ENCODE measurements at regions not wholly inside any gene's neighbourhood (a gene's known extent, or its start where the extent isn't known, plus 50 kb on each side); places are given as distances from the start of the nearest gene placed in this dataset.

- no peaks in the 10 kb centered on the region; the same call in 1 of the 2 replicates for H3K4me1 ChIP-seq (ENCODE audit: insufficient read depth, low read length)
These were observed 233.5 kb upstream of the GAS1 start for GRCh38 chr9:87180841-87181240.

More at GRCh38 chr9:87180841-87181240, 233.5 kb upstream of the GAS1 start:
- no peak overlapping the region for H2BK120ac ChIP-seq (ENCODE audit: low read depth, low read length, poor library complexity, severe bottlenecking)
- H2BK20ac ChIP-seq (ENCODE audit: low read depth, low read length, poor library complexity, severe bottlenecking), result no peak overlapping the region
- H3K23me2 ChIP-seq (ENCODE audit: insufficient read length, low read depth, low read length, poor library complexity, severe bottlenecking), result no peaks in the 10 kb centered on the region
- H4K8ac ChIP-seq (replicated peaks; ENCODE audit: insufficient read length, low read depth, low read length), result no peak overlapping the region
- no peaks in the 10 kb centered on the region for H3K79me2 ChIP-seq (ENCODE audit: insufficient read depth, low read length)
- peaks cover 2% of the 10 kb centered on the region for H3K27me3 Mint-ChIP-seq (ENCODE audit: low read depth)
- H3K14ac ChIP-seq (ENCODE audit: insufficient read depth, low read length), result no peak overlapping the region
- no peak overlapping the region for H2AFZ ChIP-seq (ENCODE audit: low read length)
- H3K9ac ChIP-seq (ENCODE audit: extremely low read depth, insufficient read length, low read length), result no peak overlapping the region
- no peaks in the 10 kb centered on the region for H3K27me3 ChIP-seq (ENCODE audit: insufficient read depth, low read length)
- no peak for DNase-seq
- no CpG with 5 or more reads among the region's 2 CpGs for WGBS (ENCODE audit: extremely low coverage, insufficient read length, low lambda C conversion rate)
- no peaks in the 10 kb centered on the region for H3K9me3 ChIP-seq (ENCODE audit: control insufficient read depth, low read depth, low read length)
- H3K27ac Mint-ChIP-seq, result no peak overlapping the region
- no peak overlapping the region for H3K4me3 Mint-ChIP-seq
- no peak overlapping the region for H3K18ac ChIP-seq (ENCODE audit: insufficient read length, low read depth, low read length)
- H3K4me2 ChIP-seq (ENCODE audit: insufficient read depth, insufficient read length, low read length), result no peak overlapping the region
- no peak for TF ChIP-seq CTCF (conservative IDR thresholded peaks at IDR 0.05)
- no peak overlapping the region for H3K4ac ChIP-seq (ENCODE audit: low read depth, low read length)
- no peaks in the 10 kb centered on the region for H3K36me3 Mint-ChIP-seq (ENCODE audit: insufficient read depth in 1 of 3, low read depth in 3 of 3)
- H3K9me3 Mint-ChIP-seq, result no peaks in the 10 kb centered on the region
- no peak overlapping the region for H3T11ph ChIP-seq (ENCODE audit: low read length)
- no peak overlapping the region for H2BK12ac ChIP-seq (ENCODE audit: insufficient read length, low read depth, low read length)
- H3K27ac ChIP-seq (ENCODE audit: insufficient read length, low read depth, low read length), result no peak overlapping the region
- no peak overlapping the region for H2BK15ac ChIP-seq (ENCODE audit: low read depth, low read length)
- no peak overlapping the region for H2BK5ac ChIP-seq (ENCODE audit: insufficient read length, low read length)
- H3K79me1 ChIP-seq (ENCODE audit: insufficient read depth, low read depth, low read length, poor library complexity, severe bottlenecking), result no peaks in the 10 kb centered on the region
- H3K4me1 Mint-ChIP-seq, result peaks cover 6 to 8% of the 10 kb centered on the region in 2 experiments
- no peak overlapping the region for H4K91ac ChIP-seq (ENCODE audit: insufficient read length, low read depth, low read length)
- H3K56ac ChIP-seq (ENCODE audit: insufficient read length, low read depth, low read length), result no peak overlapping the region
- no peak overlapping the region for H3K23ac ChIP-seq (ENCODE audit: insufficient read length, low read depth, low read length)
- no peak overlapping the region for H4K5ac ChIP-seq (ENCODE audit: insufficient read length, low read depth, low read length)
- no peaks in the 10 kb centered on the region for H4K20me1 ChIP-seq (ENCODE audit: control insufficient read depth, insufficient read depth, insufficient read length)
- H2AK5ac ChIP-seq (ENCODE audit: insufficient read length, low read length), result no peak overlapping the region
